Pancreas (tissue), 10 donors: ENCODE measurements at regions not wholly inside any gene's neighbourhood (a gene's known extent, or its start where the extent isn't known, plus 50 kb on each side); places are given as distances from the start of the nearest gene placed in this dataset.
A peak's percentile ranks its signal among the peaks of the same experiment; 100 is the strongest.

Source experiments
- ATAC-seq, 4 donors: fragments of 200-7000 bp; cut with Tn5 transposase; one replicate each; pipeline versions ENCODE4 v1.8.0 to v1.9.1; 2020; ENCODE audit warnings: mild to moderate bottlenecking in 4 of 4, moderate library complexity in 4 of 4
- DNase-seq, 6 donors: peaks; one replicate each; pipeline ENCODE4 v3.0.0-alpha.2; 2020
- FAIRE-seq: peaks from 2 replicates; lab custom pipeline; 2012; peaks lifted over from hg19 to GRCh38; lab: Jason Lieb, UNC
- H3K27ac ChIP-seq, 4 donors: fragments of 200-600 bp; sonication (generic); 1 replicate in 3 of 4; 2 replicates in 1 of 4; pipeline versions ENCODE4 v1.5.0 to v1.8.0; 2020
- H3K27me3 ChIP-seq, 4 donors: fragments of 200-600 bp; one replicate each; pipeline ENCODE4 v1.8.0; 2021
- H3K36me3 ChIP-seq, 3 donors: fragments of 200-600 bp; sonication (generic) in 1 of 3; one replicate each; pipeline versions ENCODE4 v1.5.0 to v1.8.0; 2020 to 2021
- H3K4me1 ChIP-seq, 3 donors: fragments of 200-600 bp; one replicate each; pipeline ENCODE4 v1.8.0; 2021
- H3K4me3 ChIP-seq, 4 donors: fragments of 200-600 bp; sonication (generic) in 2 of 4; one replicate each; pipeline versions ENCODE4 v1.5.0 to v1.8.0; 2020 to 2021
- H3K9me3 ChIP-seq, 4 donors: fragments of 200-600 bp; one replicate each; pipeline ENCODE4 v1.8.0; 2021
- CTCF ChIP-seq, 4 donors: fragments of 200-600 bp; sonication (generic) in 3 of 4; IDR thresholded peaks; one replicate each; pipeline versions ENCODE4 v1.5.0 to v1.8.0; 2021; ENCODE audit warnings: antibody characterized with exemption in 4 of 4
- WGBS, 2 donors: extraction: QIAGEN DNeasy Blood & Tissue Kit; methylation state at CpG; one replicate each; pipeline ENCODE4 v1.1.7; 2013; 5-methylcytosine and 5-hydroxymethylcytosine counted together
- intact Hi-C, 3 donors: fragments of 100-400 bp; cut with DNase I; formaldehyde crosslinking; loops; one replicate each; pipeline versions ENCODE4 v1.11.1 to v1.14.2; 2022
- donor health status: healthy with polysubstance abuse.
- donor health status: DM: no; HTN: no; CAD: no; lungs with moderate emphysema.
- donor health status: DM: no; HTN: no; CAD: no.
- donor health status: control.
- donor health status: control.
- donor health status: Bipolar disorder and iron deficiency.
- donor health status: DM: yes; HTN: yes; CAD: no.
- donor health status: DM: no; HTN: no; CAD: no.
- donor health status: DM: no; HTN: no; CAD: no.
- donor health status: DM: yes; HTN: yes; CAD: no.

- FAIRE-seq, result no peak
These were observed 354.6 kb downstream of the RAD51AP2 start for GRCh38 chr2:17163638-17164037.

GRCh38 chr2:17162713-17163112 is 355.5 kb downstream of the RAD51AP2 start:
- no peak overlapping the region for H3K27ac ChIP-seq

More at GRCh38 chr2:17163638-17164037, 354.6 kb downstream of the RAD51AP2 start:
- H3K4me3 ChIP-seq, result no peak overlapping the region
- H3K36me3 ChIP-seq, result no peaks in the 10 kb centered on the region
- intact Hi-C loops, result no loop called here
- H3K27me3 ChIP-seq, result no peaks in the 10 kb centered on the region
- ATAC-seq (no peak), DNase-seq (no peak)
- no peak for TF ChIP-seq CTCF (IDR thresholded peaks at IDR 0.05)
- H3K4me1 ChIP-seq, result no peaks in the 10 kb centered on the region
- WGBS, 2 donors, result 40 to 62% methylated on average over 2 of the region's 2 CpGs
- H3K27ac ChIP-seq, result no peak overlapping the region
- no peaks in the 10 kb centered on the region for H3K9me3 ChIP-seq

GRCh38 chr2:17160594-17160993 is 357.6 kb downstream of the RAD51AP2 start:
- intact Hi-C loops, result no loop called here
- Histone ChIP-seq H3K9me3 (no peaks in the 10 kb centered on the region), H3K36me3 (no peaks in the 10 kb centered on the region), H3K4me1 (no peaks in the 10 kb centered on the region), H3K4me3 (no peak overlapping the region), H3K27me3 (no peaks in the 10 kb centered on the region), H3K27ac (no peak overlapping the region)
- FAIRE-seq (no peak), DNase-seq (no peak), ATAC-seq (no peak)
- no peak for TF ChIP-seq CTCF (IDR thresholded peaks at IDR 0.05)
- WGBS, 2 donors, result 62 to 77% methylated on average over 1 of the region's 1 CpG

More at GRCh38 chr2:17162713-17163112, 355.5 kb downstream of the RAD51AP2 start:
- no peaks in the 10 kb centered on the region for H3K36me3 ChIP-seq
- no peak for FAIRE-seq
- no peak for DNase-seq
- no peaks in the 10 kb centered on the region for H3K27me3 ChIP-seq
- H3K9me3 ChIP-seq, result no peaks in the 10 kb centered on the region
- WGBS, 2 donors, result 29 to 38% methylated on average over 2 of the region's 2 CpGs
- H3K4me3 ChIP-seq, result no peak overlapping the region
- no peak for TF ChIP-seq CTCF (IDR thresholded peaks at IDR 0.05)
- H3K4me1 ChIP-seq, result no peaks in the 10 kb centered on the region
- peak in 1 of 4 donors; percentile 40 for ATAC-seq
- intact Hi-C loops, result no loop called here

- FAIRE-seq (no peak), DNase-seq (no peak), ATAC-seq (no peak)
- TF ChIP-seq CTCF (IDR thresholded peaks at IDR 0.05), result no peak
- Histone ChIP-seq H3K27me3 (no peaks in the 10 kb centered on the region), H3K27ac (no peak overlapping the region), H3K9me3 (no peaks in the 10 kb centered on the region), H3K36me3 (no peaks in the 10 kb centered on the region), H3K4me1 (no peaks in the 10 kb centered on the region), H3K4me3 (no peak overlapping the region)
- 61 to 76% methylated on average over 2 of the region's 2 CpGs for WGBS, 2 donors
- intact Hi-C loops, result no loop called here
These were observed 362.2 kb downstream of the RAD51AP2 start for GRCh38 chr2:17156086-17156485.

GRCh38 chr2:17149945-17150344 is 368.3 kb downstream of the RAD51AP2 start:
- FAIRE-seq (no peak), ATAC-seq (no peak), DNase-seq (no peak)
- no peak for TF ChIP-seq CTCF (IDR thresholded peaks at IDR 0.05)
- H3K27ac ChIP-seq, result no peak overlapping the region
- intact Hi-C loops, result no loop called here
- H3K9me3 ChIP-seq, result no peaks in the 10 kb centered on the region
- H3K36me3 ChIP-seq, result no peaks in the 10 kb centered on the region
- no peak overlapping the region for H3K4me3 ChIP-seq
- 67 to 80% methylated on average over 4 of the region's 4 CpGs for WGBS, 2 donors
- H3K4me1 ChIP-seq, result no peaks in the 10 kb centered on the region
- H3K27me3 ChIP-seq, result no peaks in the 10 kb centered on the region
